ENCODE measurements at regions not wholly inside any gene's neighbourhood (a gene's known extent, or its start where the extent isn't known, plus 50 kb on each side); places are given as distances from the start of the nearest gene placed in this dataset.

GRCh38 chr4:30473225-30473624 lies 246.9 kb upstream of the PCDH7 start:
- DNase-seq (ENCODE audit: insufficient read length): no peak
- no peak for FAIRE-seq
- no peak for TF ChIP-seq POLR2AphosphoS5 (IDR thresholded peaks at IDR 0.05; ENCODE audit: low read depth, low read length)
- TF ChIP-seq POLR2A (IDR thresholded peaks at IDR 0.05; ENCODE audit: low read depth, low read length): no peak

GRCh38 chr4:30495251-30495650 lies 224.9 kb upstream of the PCDH7 start:
- TF ChIP-seq POLR2AphosphoS5 (IDR thresholded peaks at IDR 0.05; ENCODE audit: low read depth, low read length): no peak
- TF ChIP-seq TAF1 (IDR thresholded peaks at IDR 0.05; ENCODE audit: borderline replicate concordance, low read depth, low read length): no peak
- TF ChIP-seq POLR2A (IDR thresholded peaks at IDR 0.05; ENCODE audit: low read depth, low read length): no peak
- FAIRE-seq (no peak), DNase-seq (ENCODE audit: insufficient read length) (no peak)

GRCh38 chr4:30495651-30496310 lies 224.4 kb upstream of the PCDH7 start:
- no peak for TF ChIP-seq POLR2A (IDR thresholded peaks at IDR 0.05; ENCODE audit: low read depth, low read length)
- TF ChIP-seq POLR2AphosphoS5 (IDR thresholded peaks at IDR 0.05; ENCODE audit: low read depth, low read length): no peak
- TF ChIP-seq TAF1 (IDR thresholded peaks at IDR 0.05; ENCODE audit: borderline replicate concordance, low read depth, low read length): no peak
- FAIRE-seq (no peak), DNase-seq (ENCODE audit: insufficient read length) (no peak)

GRCh38 chr4:30511751-30512150 lies 208.4 kb upstream of the PCDH7 start:
- DNase-seq (ENCODE audit: insufficient read length) (no peak), FAIRE-seq (no peak)
- no peak for TF ChIP-seq POLR2AphosphoS5 (IDR thresholded peaks at IDR 0.05; ENCODE audit: low read depth, low read length)
- no peak for TF ChIP-seq POLR2A (IDR thresholded peaks at IDR 0.05; ENCODE audit: low read depth, low read length)
- TF ChIP-seq TAF1 (IDR thresholded peaks at IDR 0.05; ENCODE audit: borderline replicate concordance, low read depth, low read length): no peak

GRCh38 chr4:30518211-30518610 lies 202.0 kb upstream of the PCDH7 start:
- DNase-seq (ENCODE audit: insufficient read length): no peak
- TF ChIP-seq POLR2A (IDR thresholded peaks at IDR 0.05; ENCODE audit: low read depth, low read length): no peak
- no peak for TF ChIP-seq POLR2AphosphoS5 (IDR thresholded peaks at IDR 0.05; ENCODE audit: low read depth, low read length)
- FAIRE-seq: no peak

- no peak for FAIRE-seq
- no peak for DNase-seq (ENCODE audit: insufficient read length)
- TF ChIP-seq POLR2AphosphoS5 (IDR thresholded peaks at IDR 0.05; ENCODE audit: low read depth, low read length) (no peak), TAF1 (IDR thresholded peaks at IDR 0.05; ENCODE audit: borderline replicate concordance, low read depth, low read length) (no peak), POLR2A (IDR thresholded peaks at IDR 0.05; ENCODE audit: low read depth, low read length) (no peak)
Measured at GRCh38 chr4:30525662-30526315, 194.4 kb upstream of the PCDH7 start.

- FAIRE-seq: no peak
- DNase-seq (ENCODE audit: insufficient read length): no peak
- TF ChIP-seq TAF1 (IDR thresholded peaks at IDR 0.05; ENCODE audit: borderline replicate concordance, low read depth, low read length): no peak
- no peak for TF ChIP-seq POLR2A (IDR thresholded peaks at IDR 0.05; ENCODE audit: low read depth, low read length)
- TF ChIP-seq POLR2AphosphoS5 (IDR thresholded peaks at IDR 0.05; ENCODE audit: low read depth, low read length): no peak
Measured at GRCh38 chr4:30535255-30535654, 184.9 kb upstream of the PCDH7 start.

- DNase-seq (ENCODE audit: insufficient read length) (no peak), FAIRE-seq (no peak)
- TF ChIP-seq POLR2AphosphoS5 (IDR thresholded peaks at IDR 0.05; ENCODE audit: low read depth, low read length): no peak
- no peak for TF ChIP-seq POLR2A (IDR thresholded peaks at IDR 0.05; ENCODE audit: low read depth, low read length)
- no peak for TF ChIP-seq TAF1 (IDR thresholded peaks at IDR 0.05; ENCODE audit: borderline replicate concordance, low read depth, low read length)
Measured at GRCh38 chr4:30536231-30536630, 183.9 kb upstream of the PCDH7 start.

- DNase-seq (ENCODE audit: insufficient read length): no peak
- FAIRE-seq: no peak
- TF ChIP-seq TAF1 (IDR thresholded peaks at IDR 0.05; ENCODE audit: borderline replicate concordance, low read depth, low read length) (no peak), POLR2A (IDR thresholded peaks at IDR 0.05; ENCODE audit: low read depth, low read length) (no peak), POLR2AphosphoS5 (IDR thresholded peaks at IDR 0.05; ENCODE audit: low read depth, low read length) (no peak)
Measured at GRCh38 chr4:30537456-30537855, 182.7 kb upstream of the PCDH7 start.

GRCh38 chr4:30538794-30539193 lies 181.4 kb upstream of the PCDH7 start:
- FAIRE-seq (no peak), DNase-seq (ENCODE audit: insufficient read length) (no peak)
- TF ChIP-seq TAF1 (IDR thresholded peaks at IDR 0.05; ENCODE audit: borderline replicate concordance, low read depth, low read length) (no peak), POLR2AphosphoS5 (IDR thresholded peaks at IDR 0.05; ENCODE audit: low read depth, low read length) (no peak), POLR2A (IDR thresholded peaks at IDR 0.05; ENCODE audit: low read depth, low read length) (no peak)

GRCh38 chr4:30543057-30543456 lies 177.1 kb upstream of the PCDH7 start:
- FAIRE-seq: no peak
- DNase-seq (ENCODE audit: insufficient read length): no peak
- TF ChIP-seq POLR2A (IDR thresholded peaks at IDR 0.05; ENCODE audit: low read depth, low read length) (no peak), TAF1 (IDR thresholded peaks at IDR 0.05; ENCODE audit: borderline replicate concordance, low read depth, low read length) (no peak), POLR2AphosphoS5 (IDR thresholded peaks at IDR 0.05; ENCODE audit: low read depth, low read length) (no peak)

GRCh38 chr4:30553151-30553550 lies 167.0 kb upstream of the PCDH7 start:
- FAIRE-seq: no peak
- DNase-seq (ENCODE audit: insufficient read length): no peak
- no peak for TF ChIP-seq POLR2AphosphoS5 (IDR thresholded peaks at IDR 0.05; ENCODE audit: low read depth, low read length)
- no peak for TF ChIP-seq TAF1 (IDR thresholded peaks at IDR 0.05; ENCODE audit: borderline replicate concordance, low read depth, low read length)
- TF ChIP-seq POLR2A (IDR thresholded peaks at IDR 0.05; ENCODE audit: low read depth, low read length): no peak
